ENCODE measurements at regions not wholly inside any gene's neighbourhood (a gene's known extent, or its start where the extent isn't known, plus 50 kb on each side); places are given as distances from the start of the nearest gene placed in this dataset.
"Not testable (repeated sequence)": the region's sequence is repeated elsewhere in the genome, so short reads cannot be mapped to it uniquely, and the experiment has no call there.

GRCh38 chr3:153634683-153635082 lies 472.7 kb downstream of the RAP2B start:
- no peak for DNase-seq
- Mint-ChIP-seq H3K27ac (no peak overlapping the region), H3K4me1 (peaks cover 21% of the 10 kb centered on the region), H3K27me3 (no peaks in the 10 kb centered on the region), H3K36me3 (ENCODE audit: low read depth) (peaks cover 2% of the 10 kb centered on the region), H3K4me3 (no peak overlapping the region)
- H3K9me3 ChIP-seq (ENCODE audit: control insufficient read depth, low read length, poor library complexity, severe bottlenecking), result no peaks in the 10 kb centered on the region
- ATAC-seq, result no peak

GRCh38 chr3:153639631-153640030 lies 477.6 kb downstream of the RAP2B start:
- no peak overlapping the region for H3K27ac Mint-ChIP-seq
- ATAC-seq (no peak), DNase-seq (no peak)
- H3K4me3 Mint-ChIP-seq, result no peak overlapping the region
- H3K36me3 Mint-ChIP-seq (ENCODE audit: low read depth), result peaks cover 2% of the 10 kb centered on the region
- H3K27me3 Mint-ChIP-seq, result no peaks in the 10 kb centered on the region
- no peaks in the 10 kb centered on the region for H3K9me3 ChIP-seq (ENCODE audit: control insufficient read depth, low read length, poor library complexity, severe bottlenecking)
- peaks cover 23% of the 10 kb centered on the region for H3K4me1 Mint-ChIP-seq

- no peak overlapping the region for H3K27ac Mint-ChIP-seq
- no peak overlapping the region for H3K4me3 Mint-ChIP-seq
Observed at GRCh38 chr3:153640689-153641665, 479.0 kb downstream of the RAP2B start.

GRCh38 chr3:153642576-153642975 lies 478.6 kb upstream of the ARHGEF26 start:
- H3K27me3 Mint-ChIP-seq; H3K9me3 ChIP-seq (ENCODE audit: control insufficient read depth, low read length, poor library complexity, severe bottlenecking); DNase-seq; H3K4me3 Mint-ChIP-seq; ATAC-seq; H3K36me3 Mint-ChIP-seq (ENCODE audit: low read depth): not testable (repeated sequence)
- peaks cover 23% of the 10 kb centered on the region for H3K4me1 Mint-ChIP-seq
- peak overlapping the region; percentile 3 for H3K27ac Mint-ChIP-seq

More at GRCh38 chr3:153640689-153641665, 479.0 kb downstream of the RAP2B start:
- DNase-seq (no peak), ATAC-seq (no peak)
- peaks cover 23% of the 10 kb centered on the region for H3K4me1 Mint-ChIP-seq
- no peaks in the 10 kb centered on the region for H3K27me3 Mint-ChIP-seq
- H3K36me3 Mint-ChIP-seq (ENCODE audit: low read depth), result peaks cover 2% of the 10 kb centered on the region
- no peaks in the 10 kb centered on the region for H3K9me3 ChIP-seq (ENCODE audit: control insufficient read depth, low read length, poor library complexity, severe bottlenecking)

- H3K4me1 Mint-ChIP-seq, result peaks cover 23% of the 10 kb centered on the region
- ATAC-seq; H3K27me3 Mint-ChIP-seq; H3K9me3 ChIP-seq (ENCODE audit: control insufficient read depth, low read length, poor library complexity, severe bottlenecking); DNase-seq; H3K36me3 Mint-ChIP-seq (ENCODE audit: low read depth): not testable (repeated sequence)
- peak overlapping the region; percentile 2 for H3K4me3 Mint-ChIP-seq
- peak overlapping the region; percentile 3 for H3K27ac Mint-ChIP-seq
Observed at GRCh38 chr3:153643471-153643870, 477.7 kb upstream of the ARHGEF26 start.

GRCh38 chr3:153649286-153649839 lies 471.8 kb upstream of the ARHGEF26 start:
- H3K27ac Mint-ChIP-seq, result no peak overlapping the region
- H3K9me3 ChIP-seq (ENCODE audit: control insufficient read depth, low read length, poor library complexity, severe bottlenecking), result no peaks in the 10 kb centered on the region
- H3K4me3 Mint-ChIP-seq, result no peak overlapping the region
- ATAC-seq (no peak), DNase-seq (no peak)
- H3K27me3 Mint-ChIP-seq, result no peaks in the 10 kb centered on the region
- H3K36me3 Mint-ChIP-seq (ENCODE audit: low read depth), result no peaks in the 10 kb centered on the region
- no peaks in the 10 kb centered on the region for H3K4me1 Mint-ChIP-seq

- no peak for DNase-seq
- H3K9me3 ChIP-seq (ENCODE audit: control insufficient read depth, low read length, poor library complexity, severe bottlenecking), result no peaks in the 10 kb centered on the region
- H3K4me1 Mint-ChIP-seq, result no peaks in the 10 kb centered on the region
- no peak for ATAC-seq
- H3K36me3 Mint-ChIP-seq (ENCODE audit: low read depth), result no peaks in the 10 kb centered on the region
- no peak overlapping the region for H3K4me3 Mint-ChIP-seq
- H3K27ac Mint-ChIP-seq, result no peak overlapping the region
- H3K27me3 Mint-ChIP-seq, result no peaks in the 10 kb centered on the region
Observed at GRCh38 chr3:153652076-153652475, 469.1 kb upstream of the ARHGEF26 start.

GRCh38 chr3:153657046-153657445 lies 464.1 kb upstream of the ARHGEF26 start:
- no peaks in the 10 kb centered on the region for H3K4me1 Mint-ChIP-seq
- ATAC-seq (no peak), DNase-seq (no peak)
- H3K9me3 ChIP-seq (ENCODE audit: control insufficient read depth, low read length, poor library complexity, severe bottlenecking), result no peaks in the 10 kb centered on the region
- H3K36me3 Mint-ChIP-seq (ENCODE audit: low read depth), result no peaks in the 10 kb centered on the region
- no peak overlapping the region for H3K27ac Mint-ChIP-seq
- no peaks in the 10 kb centered on the region for H3K27me3 Mint-ChIP-seq
- H3K4me3 Mint-ChIP-seq, result no peak overlapping the region

GRCh38 chr3:153657461-153657860 lies 463.7 kb upstream of the ARHGEF26 start:
- Mint-ChIP-seq H3K4me3 (no peak overlapping the region), H3K27me3 (no peaks in the 10 kb centered on the region), H3K4me1 (no peaks in the 10 kb centered on the region), H3K36me3 (ENCODE audit: low read depth) (no peaks in the 10 kb centered on the region), H3K27ac (no peak overlapping the region)
- H3K9me3 ChIP-seq (ENCODE audit: control insufficient read depth, low read length, poor library complexity, severe bottlenecking), result no peaks in the 10 kb centered on the region
- no peak for DNase-seq
- ATAC-seq, result no peak

GRCh38 chr3:153658136-153658535 lies 463.1 kb upstream of the ARHGEF26 start:
- no peak for ATAC-seq
- no peak overlapping the region for H3K4me3 Mint-ChIP-seq
- no peak overlapping the region for H3K27ac Mint-ChIP-seq
- H3K36me3 Mint-ChIP-seq (ENCODE audit: low read depth), result no peaks in the 10 kb centered on the region
- H3K27me3 Mint-ChIP-seq, result no peaks in the 10 kb centered on the region
- DNase-seq, result no peak
- H3K4me1 Mint-ChIP-seq, result peaks cover 2% of the 10 kb centered on the region
- H3K9me3 ChIP-seq (ENCODE audit: control insufficient read depth, low read length, poor library complexity, severe bottlenecking), result no peaks in the 10 kb centered on the region

- no peak for ATAC-seq
- Mint-ChIP-seq H3K36me3 (ENCODE audit: low read depth) (no peaks in the 10 kb centered on the region), H3K27me3 (no peaks in the 10 kb centered on the region), H3K4me3 (no peak overlapping the region), H3K4me1 (peaks cover 3% of the 10 kb centered on the region), H3K27ac (no peak overlapping the region)
- no peak for DNase-seq
- no peaks in the 10 kb centered on the region for H3K9me3 ChIP-seq (ENCODE audit: control insufficient read depth, low read length, poor library complexity, severe bottlenecking)
Observed at GRCh38 chr3:153666991-153667740, 454.0 kb upstream of the ARHGEF26 start.

- H3K27me3 Mint-ChIP-seq, result no peaks in the 10 kb centered on the region
- ATAC-seq, result no peak
- peaks cover 2% of the 10 kb centered on the region for H3K4me1 Mint-ChIP-seq
- no peaks in the 10 kb centered on the region for H3K36me3 Mint-ChIP-seq (ENCODE audit: low read depth)
- H3K27ac Mint-ChIP-seq, result no peak overlapping the region
- H3K4me3 Mint-ChIP-seq, result no peak overlapping the region
- no peak for DNase-seq
- H3K9me3 ChIP-seq (ENCODE audit: control insufficient read depth, low read length, poor library complexity, severe bottlenecking), result no peaks in the 10 kb centered on the region
Observed at GRCh38 chr3:153669527-153669926, 451.7 kb upstream of the ARHGEF26 start.

- H3K27ac Mint-ChIP-seq, result no peak overlapping the region
- no peaks in the 10 kb centered on the region for H3K27me3 Mint-ChIP-seq
- no peak overlapping the region for H3K4me3 Mint-ChIP-seq
- DNase-seq (no peak), ATAC-seq (no peak)
- peaks cover 2% of the 10 kb centered on the region for H3K4me1 Mint-ChIP-seq
- H3K9me3 ChIP-seq (ENCODE audit: control insufficient read depth, low read length, poor library complexity, severe bottlenecking), result no peaks in the 10 kb centered on the region
- H3K36me3 Mint-ChIP-seq (ENCODE audit: low read depth), result no peaks in the 10 kb centered on the region
Observed at GRCh38 chr3:153670577-153670976, 450.6 kb upstream of the ARHGEF26 start.
